ENCODE measurements at regions not wholly inside any gene's neighbourhood (a gene's known extent, or its start where the extent isn't known, plus 50 kb on each side); places are given as distances from the start of the nearest gene placed in this dataset.
A peak's percentile ranks its signal among the peaks of the same experiment; 100 is the strongest.

- H3K27ac ChIP-seq, result no peak overlapping the region
- H3K27me3 ChIP-seq, result peaks cover under 1% of the 10 kb centered on the region
- TF ChIP-seq POLR2A (IDR thresholded peaks at IDR 0.05) (no peak), CTCF (IDR thresholded peaks at IDR 0.05) (no peak)
- WGBS, 4 donors, result 76 to 80% (median 78%) methylated on average over 7 to 8 of the region's 8 CpGs
- no peak overlapping the region for H3K4me3 ChIP-seq
- peak in 1 of 7 donors; percentile 25 for DNase-seq
- H3K9me3 ChIP-seq (replicated peaks in 1 of 3), result no peaks in the 10 kb centered on the region
- no peaks in the 10 kb centered on the region for H3K36me3 ChIP-seq (replicated peaks in 1 of 2)
- peaks cover 0 to 5% of the 10 kb centered on the region in 2 donors for H3K4me1 ChIP-seq (replicated peaks in 1 of 2)
- intact Hi-C loops (cut with DNase I), result no loop called here
Observed at GRCh38 chr20:58018590-58018989, 209.9 kb downstream of the ANKRD60 start.

- Histone ChIP-seq H3K9me3 (replicated peaks in 1 of 3) (no peaks in the 10 kb centered on the region), H3K27ac (no peak overlapping the region), H3K4me1 (replicated peaks in 1 of 2) (peaks cover 0 to 5% of the 10 kb centered on the region in 2 donors), H3K36me3 (replicated peaks in 1 of 2) (no peaks in the 10 kb centered on the region), H3K27me3 (no peaks in the 10 kb centered on the region), H3K4me3 (no peak overlapping the region)
- intact Hi-C loops (cut with DNase I), result no loop called here
- peak in 1 of 7 donors; percentile 31 for DNase-seq
- 69 to 83% (median 72%) methylated on average over 15 to 16 of the region's 16 CpGs for WGBS, 4 donors
- TF ChIP-seq POLR2A (IDR thresholded peaks at IDR 0.05), result no peak
Observed at GRCh38 chr20:58017970-58018530, 210.4 kb downstream of the ANKRD60 start.

- Histone ChIP-seq H3K27ac (peak overlapping the region in 1 of 5 donors; percentile 33), H3K4me3 (no peak overlapping the region), H3K4me1 (replicated peaks in 1 of 2) (peaks cover 0 to 5% of the 10 kb centered on the region in 2 donors), H3K27me3 (no peaks in the 10 kb centered on the region), H3K9me3 (replicated peaks in 1 of 3) (no peaks in the 10 kb centered on the region), H3K36me3 (replicated peaks in 1 of 2) (no peaks in the 10 kb centered on the region)
- DNase-seq, result peak in 2 of 7 donors; percentile 26 to 75
- TF ChIP-seq POLR2A (IDR thresholded peaks at IDR 0.05) (no peak), CTCF (IDR thresholded peaks at IDR 0.05) (no peak)
- WGBS, 4 donors, result 65 to 68% (median 67%) methylated on average over 19 to 20 of the region's 20 CpGs
- intact Hi-C loops (cut with DNase I), result no loop called here
Observed at GRCh38 chr20:58017231-58017969, 211.1 kb downstream of the ANKRD60 start.

GRCh38 chr20:58016779-58017178 is 211.7 kb downstream of the ANKRD60 start:
- intact Hi-C loops (cut with DNase I), result no loop called here
- Histone ChIP-seq H3K4me3 (no peak overlapping the region), H3K27ac (no peak overlapping the region), H3K27me3 (no peaks in the 10 kb centered on the region), H3K36me3 (replicated peaks in 1 of 2) (no peaks in the 10 kb centered on the region), H3K4me1 (replicated peaks in 1 of 2) (peaks cover 0 to 5% of the 10 kb centered on the region in 2 donors), H3K9me3 (replicated peaks in 1 of 3) (no peaks in the 10 kb centered on the region)
- TF ChIP-seq CTCF (IDR thresholded peaks at IDR 0.05), result no peak
- TF ChIP-seq POLR2A (IDR thresholded peaks at IDR 0.05), result no peak
- 79 to 89% (median 83%) methylated on average over 2 of the region's 2 CpGs for WGBS, 4 donors
- no peak for DNase-seq
